ENCODE measurements at regions not wholly inside any gene's neighbourhood (a gene's known extent, or its start where the extent isn't known, plus 50 kb on each side); places are given as distances from the start of the nearest gene placed in this dataset.
"Not testable (repeated sequence)": the region's sequence is repeated elsewhere in the genome, so short reads cannot be mapped to it uniquely, and the experiment has no call there.

- peak; percentile 74 for DNase-seq
These were observed 55.1 kb downstream of the ID4 start for GRCh38 chr6:19892260-19892659.

- DNase-seq, result no peak
These were observed 58.9 kb downstream of the ID4 start for GRCh38 chr6:19895866-19896692.

GRCh38 chr6:19896693-19897010, 59.5 kb downstream of the ID4 start:
- no peak for DNase-seq

GRCh38 chr6:19898141-19898740, 61.1 kb downstream of the ID4 start:
- no peak for DNase-seq

- DNase-seq, result no peak
These were observed 65.0 kb downstream of the ID4 start for GRCh38 chr6:19902201-19902600.

- not testable (repeated sequence) for DNase-seq
These were observed 67.2 kb downstream of the ID4 start for GRCh38 chr6:19904408-19904807.

- no peak for DNase-seq
These were observed 68.4 kb downstream of the ID4 start for GRCh38 chr6:19905584-19905983.

GRCh38 chr6:19906171-19906570, 69.0 kb downstream of the ID4 start:
- no peak for DNase-seq

- DNase-seq, result no peak
These were observed 74.1 kb downstream of the ID4 start for GRCh38 chr6:19911223-19911622.

GRCh38 chr6:19918436-19918835, 81.3 kb downstream of the ID4 start:
- DNase-seq, result no peak

GRCh38 chr6:19921786-19922185, 84.6 kb downstream of the ID4 start:
- no peak for DNase-seq

GRCh38 chr6:19925533-19925932, 88.4 kb downstream of the ID4 start:
- no peak for DNase-seq

GRCh38 chr6:19928461-19928860, 91.3 kb downstream of the ID4 start:
- DNase-seq, result no peak

- no peak for DNase-seq
These were observed 92.1 kb downstream of the ID4 start for GRCh38 chr6:19929312-19929711.

- DNase-seq, result no peak
These were observed 97.9 kb downstream of the ID4 start for GRCh38 chr6:19934996-19935591.

GRCh38 chr6:19939321-19939720, 102.2 kb downstream of the ID4 start:
- DNase-seq, result not testable (repeated sequence)

GRCh38 chr6:19939926-19940325, 102.8 kb downstream of the ID4 start:
- not testable (repeated sequence) for DNase-seq

- DNase-seq, result no peak
These were observed 105.9 kb downstream of the ID4 start for GRCh38 chr6:19943042-19943441.

- no peak for DNase-seq
These were observed 108.7 kb downstream of the ID4 start for GRCh38 chr6:19945843-19946358.

GRCh38 chr6:19949155-19949554, 112.0 kb downstream of the ID4 start:
- no peak for DNase-seq

- DNase-seq, result no peak
These were observed 126.9 kb downstream of the ID4 start for GRCh38 chr6:19964115-19964514.

GRCh38 chr6:19968201-19968600, 131.0 kb downstream of the ID4 start:
- DNase-seq, result no peak

- DNase-seq, result no peak
These were observed 135.1 kb downstream of the ID4 start for GRCh38 chr6:19972221-19972620.

Data from renal pelvis (tissue), 1 donor.